GM19035 (cell line): ENCODE measurements at regions not wholly inside any gene's neighbourhood (a gene's known extent, or its start where the extent isn't known, plus 50 kb on each side); places are given as distances from the start of the nearest gene placed in this dataset.

Experiments used
- ATAC-seq: cut with Tn5 transposase; IDR thresholded peaks from one replicate; pipeline ENCODE4 v1.9.1; 2021; ENCODE audit not compliant: unreplicated experiment

GRCh38 chr10:79001082-79001885 is 67.5 kb upstream of the ZMIZ1 start:
- ATAC-seq, result no peak

- ATAC-seq, result no peak
These were observed 66.4 kb upstream of the ZMIZ1 start for GRCh38 chr10:79002336-79002735.

GRCh38 chr10:79003183-79004100 is 65.3 kb upstream of the ZMIZ1 start:
- ATAC-seq, result no peak

- ATAC-seq, result no peak
These were observed 64.5 kb upstream of the ZMIZ1 start for GRCh38 chr10:79004311-79004710.

GRCh38 chr10:79005126-79005810 is 63.5 kb upstream of the ZMIZ1 start:
- ATAC-seq, result no peak

- ATAC-seq, result no peak
These were observed 61.7 kb upstream of the ZMIZ1 start for GRCh38 chr10:79007018-79007417.

GRCh38 chr10:79007421-79008319 is 61.1 kb upstream of the ZMIZ1 start:
- ATAC-seq, result no peak

GRCh38 chr10:79009145-79009544 is 59.6 kb upstream of the ZMIZ1 start:
- no peak for ATAC-seq

GRCh38 chr10:79012567-79012966 is 56.2 kb upstream of the ZMIZ1 start:
- no peak for ATAC-seq

GRCh38 chr10:79013406-79013987 is 55.3 kb upstream of the ZMIZ1 start:
- no peak for ATAC-seq

- no peak for ATAC-seq
These were observed 54.0 kb upstream of the ZMIZ1 start for GRCh38 chr10:79014796-79015195.

- no peak for ATAC-seq
These were observed 50.8 kb upstream of the ZMIZ1 start for GRCh38 chr10:79017882-79018520.

- ATAC-seq, result no peak
These were observed 50.2 kb upstream of the ZMIZ1 start for GRCh38 chr10:79018521-79019011.
